MM.1S (cell line): ENCODE measurements at regions not wholly inside any gene's neighbourhood (a gene's known extent, or its start where the extent isn't known, plus 50 kb on each side); places are given as distances from the start of the nearest gene placed in this dataset.

ENCODE experiments used
- EZH2 ChIP-seq: fragments of 300-600 bp; sonication (generic); optimal IDR thresholded peaks from 2 replicates; pipeline ENCODE3; 2017; ENCODE audit warnings: low read depth, mild to moderate bottlenecking, antibody characterized with exemption, low read length, mixed read lengths
- TF ChIP-seq, protein P1 (sequence below): fragments of 300-600 bp; sonication (generic); IDR thresholded peaks from 2 replicates; pipeline ENCODE4 v1.5.1; 2016; ENCODE audit warnings: antibody characterized with exemption, low read length, mixed read lengths

DNA sequence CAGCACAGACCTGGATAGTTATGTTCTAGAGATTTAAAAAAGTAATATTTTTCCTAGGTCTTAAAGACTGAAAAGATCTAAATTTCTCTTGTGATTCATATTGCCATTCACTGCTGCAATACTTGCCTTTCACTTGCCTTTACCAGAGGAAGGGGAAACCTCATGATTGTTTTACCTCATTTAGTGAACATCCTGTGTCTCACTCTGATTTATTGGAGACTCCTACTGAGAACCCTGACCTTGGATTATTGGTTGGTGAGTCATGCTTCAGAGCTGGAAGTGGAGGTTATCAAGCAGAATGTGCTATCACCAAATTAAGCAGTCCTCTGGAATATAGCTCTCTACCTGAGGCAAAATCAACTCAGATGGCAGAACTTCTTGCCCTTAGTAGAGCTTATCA is 500.5 kb downstream of the TSN start:
- TF ChIP-seq, protein P1, sequence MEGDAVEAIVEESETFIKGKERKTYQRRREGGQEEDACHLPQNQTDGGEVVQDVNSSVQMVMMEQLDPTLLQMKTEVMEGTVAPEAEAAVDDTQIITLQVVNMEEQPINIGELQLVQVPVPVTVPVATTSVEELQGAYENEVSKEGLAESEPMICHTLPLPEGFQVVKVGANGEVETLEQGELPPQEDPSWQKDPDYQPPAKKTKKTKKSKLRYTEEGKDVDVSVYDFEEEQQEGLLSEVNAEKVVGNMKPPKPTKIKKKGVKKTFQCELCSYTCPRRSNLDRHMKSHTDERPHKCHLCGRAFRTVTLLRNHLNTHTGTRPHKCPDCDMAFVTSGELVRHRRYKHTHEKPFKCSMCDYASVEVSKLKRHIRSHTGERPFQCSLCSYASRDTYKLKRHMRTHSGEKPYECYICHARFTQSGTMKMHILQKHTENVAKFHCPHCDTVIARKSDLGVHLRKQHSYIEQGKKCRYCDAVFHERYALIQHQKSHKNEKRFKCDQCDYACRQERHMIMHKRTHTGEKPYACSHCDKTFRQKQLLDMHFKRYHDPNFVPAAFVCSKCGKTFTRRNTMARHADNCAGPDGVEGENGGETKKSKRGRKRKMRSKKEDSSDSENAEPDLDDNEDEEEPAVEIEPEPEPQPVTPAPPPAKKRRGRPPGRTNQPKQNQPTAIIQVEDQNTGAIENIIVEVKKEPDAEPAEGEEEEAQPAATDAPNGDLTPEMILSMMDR: no peak
- TF ChIP-seq EZH2: no peak
